Caco-2 (cell line): ENCODE measurements at regions not wholly inside any gene's neighbourhood (a gene's known extent, or its start where the extent isn't known, plus 50 kb on each side); places are given as distances from the start of the nearest gene placed in this dataset.

Source experiments
- BruUV-seq: library from RNA; stranded (reverse); fragments of 400-500 nt; replicated peaks from 2 replicates; lab custom pipeline; 2021; lab: Mats Ljungman, UMichigan
- CTCF ChIA-PET: fragments of 300-600 bp; sonication (Branson Sonifier 250); formaldehyde crosslinking; loops from one replicate; lab custom pipeline; 2022; ENCODE audit warnings: antibody characterized with exemption; lab: Charles Lee
- POLR2A ChIA-PET: fragments of 300-600 bp; sonication (Branson Sonifier 250); formaldehyde crosslinking; loops from one replicate; lab custom pipeline; 2022; ENCODE audit warnings: antibody characterized with exemption; lab: Charles Lee
- DNase-seq, 2 experiments: peaks; one replicate each; pipeline versions ENCODE4 v3.0.0 to v3.0.0-alpha.2; 2020 to 2022
- H3K27me3 ChIP-seq: replicated peaks from 2 replicates; pipeline ENCODE4 v1.6.0; 2011; ENCODE audit warnings: low read length; ENCODE audit not compliant: control insufficient read depth, insufficient read depth
- H3K36me3 ChIP-seq: 2 replicates; pipeline ENCODE4 v1.5.1; 2011; ENCODE audit warnings: low read length; ENCODE audit not compliant: control insufficient read depth, insufficient read depth
- H3K4me1 ChIP-seq: fragments of 250-450 bp; sonication (Bioruptor Pico); 2 replicates; pipeline ENCODE4 v1.5.1; 2020; ENCODE audit warnings: mild to moderate bottlenecking
- H3K4me3 ChIP-seq: 2 replicates; pipeline ENCODE4 v1.5.1; 2011; ENCODE audit warnings: low read depth, mild to moderate bottlenecking, control low read depth, low read length
- H3K9me3 ChIP-seq: fragments of 250-450 bp; sonication (Bioruptor Pico); 2 replicates; pipeline ENCODE4 v1.5.1; 2020; ENCODE audit warnings: mild to moderate bottlenecking, moderate library complexity
- H3K27ac Mint-ChIP-seq: one replicate; pipeline ENCODE4 v1.8.0; 2022; ENCODE audit warnings: mixed read lengths; ENCODE audit not compliant: unreplicated experiment
- H3K27me3 Mint-ChIP-seq: one replicate; pipeline ENCODE4 v1.8.0; 2022; ENCODE audit warnings: mixed read lengths; ENCODE audit not compliant: insufficient read depth, unreplicated experiment
- H3K36me3 Mint-ChIP-seq: one replicate; pipeline ENCODE4 v1.8.0; 2022; ENCODE audit warnings: mild to moderate bottlenecking, mixed read lengths; ENCODE audit not compliant: insufficient read depth, unreplicated experiment
- H3K4me1 Mint-ChIP-seq: one replicate; pipeline ENCODE4 v1.8.0; 2022; ENCODE audit warnings: low read depth, mixed read lengths; ENCODE audit not compliant: unreplicated experiment
- H3K4me3 Mint-ChIP-seq: one replicate; pipeline ENCODE4 v1.8.0; 2022; ENCODE audit warnings: mild to moderate bottlenecking, moderate library complexity, mixed read lengths; ENCODE audit not compliant: unreplicated experiment
- H3K9me3 Mint-ChIP-seq: one replicate; pipeline ENCODE4 v1.8.0; 2022; ENCODE audit warnings: mixed read lengths; ENCODE audit not compliant: unreplicated experiment
- intact Hi-C: fragments of 100-400 bp; cut with micrococcal nuclease; formaldehyde crosslinking; loops from one replicate; pipeline ENCODE4 v1.10.0; 2022; ENCODE audit not compliant: unreplicated experiment
- TF ChIP-seq, protein P1 (sequence below), 2 experiments: fragments of 200-600 bp in 1 of 2; IDR thresholded peaks; 1 replicate in 1 of 2; 2 replicates in 1 of 2; pipeline versions ENCODE4 v1.5.1 to v1.8.0; 2011 to 2022; ENCODE audit warnings: antibody characterized with exemption in 1 of 2, control low read depth in 1 of 2, inconsistent platforms in 1 of 2, low read depth in 1 of 2, low read length in 1 of 2, mild to moderate bottlenecking in 1 of 2, moderate library complexity in 1 of 2; ENCODE audit not compliant: insufficient read depth in 1 of 2, severe bottlenecking in 1 of 2, unreplicated experiment in 1 of 2

DNA sequence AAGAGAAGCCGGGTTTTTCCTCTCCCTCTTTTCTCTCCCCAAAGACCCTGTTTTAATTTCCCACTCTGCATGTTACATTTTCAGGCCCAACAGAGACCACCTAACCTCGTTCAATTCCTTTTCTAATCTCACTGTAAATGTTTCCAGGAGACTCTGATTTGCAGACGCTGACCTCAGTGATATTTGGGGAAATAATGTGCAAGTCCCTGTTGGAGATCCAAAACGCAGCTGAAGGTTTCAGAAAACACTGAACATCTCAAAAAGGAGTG, 386.6 kb downstream of the NPIPA8 start:
- Mint-ChIP-seq H3K27me3 (peaks cover 2% of the 10 kb centered on the region), H3K4me3 (no peak overlapping the region), H3K9me3 (no peaks in the 10 kb centered on the region), H3K36me3 (no peaks in the 10 kb centered on the region), H3K4me1 (no peaks in the 10 kb centered on the region), H3K27ac (no peak overlapping the region)
- H3K4me1 ChIP-seq = no peaks in the 10 kb centered on the region
- no peaks in the 10 kb centered on the region for H3K36me3 ChIP-seq
- H3K9me3 ChIP-seq = no peaks in the 10 kb centered on the region
- ChIA-PET CTCF (no interaction called here), POLR2A (no interaction called here)
- no peak for DNase-seq
- no peaks in the 10 kb centered on the region; the same call in 1 of the 2 replicates for H3K27me3 ChIP-seq
- BruUV-seq = no TSS peak
- no peak overlapping the region for H3K4me3 ChIP-seq
- TF ChIP-seq, protein P1, sequence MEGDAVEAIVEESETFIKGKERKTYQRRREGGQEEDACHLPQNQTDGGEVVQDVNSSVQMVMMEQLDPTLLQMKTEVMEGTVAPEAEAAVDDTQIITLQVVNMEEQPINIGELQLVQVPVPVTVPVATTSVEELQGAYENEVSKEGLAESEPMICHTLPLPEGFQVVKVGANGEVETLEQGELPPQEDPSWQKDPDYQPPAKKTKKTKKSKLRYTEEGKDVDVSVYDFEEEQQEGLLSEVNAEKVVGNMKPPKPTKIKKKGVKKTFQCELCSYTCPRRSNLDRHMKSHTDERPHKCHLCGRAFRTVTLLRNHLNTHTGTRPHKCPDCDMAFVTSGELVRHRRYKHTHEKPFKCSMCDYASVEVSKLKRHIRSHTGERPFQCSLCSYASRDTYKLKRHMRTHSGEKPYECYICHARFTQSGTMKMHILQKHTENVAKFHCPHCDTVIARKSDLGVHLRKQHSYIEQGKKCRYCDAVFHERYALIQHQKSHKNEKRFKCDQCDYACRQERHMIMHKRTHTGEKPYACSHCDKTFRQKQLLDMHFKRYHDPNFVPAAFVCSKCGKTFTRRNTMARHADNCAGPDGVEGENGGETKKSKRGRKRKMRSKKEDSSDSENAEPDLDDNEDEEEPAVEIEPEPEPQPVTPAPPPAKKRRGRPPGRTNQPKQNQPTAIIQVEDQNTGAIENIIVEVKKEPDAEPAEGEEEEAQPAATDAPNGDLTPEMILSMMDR (IDR thresholded peaks at IDR 0.05; ENCODE audit: insufficient read depth in 1 of 2, low read depth in 1 of 2, low read length in 1 of 2, severe bottlenecking in 1 of 2, unreplicated experiment in 1 of 2) = no peak
- intact Hi-C loops = no loop called here

GRCh38 chr16:17949141-17949981, 387.2 kb downstream of the NPIPA8 start:
- no peaks in the 10 kb centered on the region; the same call in 1 of the 2 replicates for H3K27me3 ChIP-seq
- H3K4me3 ChIP-seq = no peak overlapping the region
- H3K36me3 Mint-ChIP-seq = no peaks in the 10 kb centered on the region
- ChIA-PET POLR2A (no interaction called here), CTCF (no interaction called here)
- peaks cover 1% of the 10 kb centered on the region for H3K27me3 Mint-ChIP-seq
- H3K9me3 Mint-ChIP-seq = no peaks in the 10 kb centered on the region
- H3K4me1 ChIP-seq = no peaks in the 10 kb centered on the region
- no peak overlapping the region for H3K27ac Mint-ChIP-seq
- TF ChIP-seq, protein P1 (IDR thresholded peaks at IDR 0.05; ENCODE audit: insufficient read depth in 1 of 2, low read depth in 1 of 2, low read length in 1 of 2, severe bottlenecking in 1 of 2, unreplicated experiment in 1 of 2) = no peak
- H3K36me3 ChIP-seq = no peaks in the 10 kb centered on the region
- H3K4me1 Mint-ChIP-seq = no peaks in the 10 kb centered on the region
- no peaks in the 10 kb centered on the region for H3K9me3 ChIP-seq
- DNase-seq = no peak
- no peak overlapping the region for H3K4me3 Mint-ChIP-seq
- BruUV-seq = no TSS peak
- intact Hi-C loops = no loop called here

GRCh38 chr16:17947637-17948036, 388.9 kb downstream of the NPIPA8 start:
- H3K4me3 ChIP-seq = no peak overlapping the region
- H3K9me3 ChIP-seq = no peaks in the 10 kb centered on the region
- intact Hi-C loops = no loop called here
- ChIA-PET POLR2A (no interaction called here), CTCF (no interaction called here)
- H3K36me3 ChIP-seq = no peaks in the 10 kb centered on the region
- Mint-ChIP-seq H3K4me3 (no peak overlapping the region), H3K36me3 (no peaks in the 10 kb centered on the region), H3K27me3 (no peaks in the 10 kb centered on the region), H3K9me3 (no peaks in the 10 kb centered on the region), H3K27ac (no peak overlapping the region), H3K4me1 (no peaks in the 10 kb centered on the region)
- BruUV-seq = no TSS peak
- TF ChIP-seq, protein P1 (IDR thresholded peaks at IDR 0.05; ENCODE audit: insufficient read depth in 1 of 2, low read depth in 1 of 2, low read length in 1 of 2, severe bottlenecking in 1 of 2, unreplicated experiment in 1 of 2) = no peak
- DNase-seq = no peak
- no peaks in the 10 kb centered on the region for H3K4me1 ChIP-seq
- no peaks in the 10 kb centered on the region; the same call in 1 of the 2 replicates for H3K27me3 ChIP-seq
